Neural progenitor cell (in vitro differentiated cells): ENCODE measurements at regions not wholly inside any gene's neighbourhood (a gene's known extent, or its start where the extent isn't known, plus 50 kb on each side); places are given as distances from the start of the nearest gene placed in this dataset.

ENCODE experiments used
- EZH2 ChIP-seq: fragments of 200-600 bp; sonication (generic); IDR thresholded peaks from 2 replicates; pipeline ENCODE4 v1.6.1; 2017; ENCODE audit warnings: antibody characterized with exemption, mild to moderate bottlenecking, moderate library complexity
- TF ChIP-seq, protein P1 (sequence below): fragments of 200-600 bp; sonication (generic); IDR thresholded peaks from 2 replicates; pipeline ENCODE4 v1.5.1; 2017; ENCODE audit warnings: antibody characterized with exemption, mild to moderate bottlenecking

- TF ChIP-seq, protein P1, sequence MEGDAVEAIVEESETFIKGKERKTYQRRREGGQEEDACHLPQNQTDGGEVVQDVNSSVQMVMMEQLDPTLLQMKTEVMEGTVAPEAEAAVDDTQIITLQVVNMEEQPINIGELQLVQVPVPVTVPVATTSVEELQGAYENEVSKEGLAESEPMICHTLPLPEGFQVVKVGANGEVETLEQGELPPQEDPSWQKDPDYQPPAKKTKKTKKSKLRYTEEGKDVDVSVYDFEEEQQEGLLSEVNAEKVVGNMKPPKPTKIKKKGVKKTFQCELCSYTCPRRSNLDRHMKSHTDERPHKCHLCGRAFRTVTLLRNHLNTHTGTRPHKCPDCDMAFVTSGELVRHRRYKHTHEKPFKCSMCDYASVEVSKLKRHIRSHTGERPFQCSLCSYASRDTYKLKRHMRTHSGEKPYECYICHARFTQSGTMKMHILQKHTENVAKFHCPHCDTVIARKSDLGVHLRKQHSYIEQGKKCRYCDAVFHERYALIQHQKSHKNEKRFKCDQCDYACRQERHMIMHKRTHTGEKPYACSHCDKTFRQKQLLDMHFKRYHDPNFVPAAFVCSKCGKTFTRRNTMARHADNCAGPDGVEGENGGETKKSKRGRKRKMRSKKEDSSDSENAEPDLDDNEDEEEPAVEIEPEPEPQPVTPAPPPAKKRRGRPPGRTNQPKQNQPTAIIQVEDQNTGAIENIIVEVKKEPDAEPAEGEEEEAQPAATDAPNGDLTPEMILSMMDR: no peak
- no peak for TF ChIP-seq EZH2
Measured at GRCh38 chr6:90406957-90407356, 110.3 kb upstream of the BACH2 start.
